22Rv1 (cell line): ENCODE measurements at regions not wholly inside any gene's neighbourhood (a gene's known extent, or its start where the extent isn't known, plus 50 kb on each side); places are given as distances from the start of the nearest gene placed in this dataset.

Experiments used
- ZFX ChIP-seq: fragments of 450-650 bp; IDR thresholded peaks from 2 replicates; pipeline ENCODE4 v1.6.1; 2017; ENCODE audit warnings: antibody characterized with exemption, borderline replicate concordance
- TF ChIP-seq, protein P1 (sequence below): fragments of 450-650 bp; IDR thresholded peaks from 2 replicates; pipeline ENCODE4 v1.5.1; 2017; ENCODE audit warnings: mild to moderate bottlenecking

DNA sequence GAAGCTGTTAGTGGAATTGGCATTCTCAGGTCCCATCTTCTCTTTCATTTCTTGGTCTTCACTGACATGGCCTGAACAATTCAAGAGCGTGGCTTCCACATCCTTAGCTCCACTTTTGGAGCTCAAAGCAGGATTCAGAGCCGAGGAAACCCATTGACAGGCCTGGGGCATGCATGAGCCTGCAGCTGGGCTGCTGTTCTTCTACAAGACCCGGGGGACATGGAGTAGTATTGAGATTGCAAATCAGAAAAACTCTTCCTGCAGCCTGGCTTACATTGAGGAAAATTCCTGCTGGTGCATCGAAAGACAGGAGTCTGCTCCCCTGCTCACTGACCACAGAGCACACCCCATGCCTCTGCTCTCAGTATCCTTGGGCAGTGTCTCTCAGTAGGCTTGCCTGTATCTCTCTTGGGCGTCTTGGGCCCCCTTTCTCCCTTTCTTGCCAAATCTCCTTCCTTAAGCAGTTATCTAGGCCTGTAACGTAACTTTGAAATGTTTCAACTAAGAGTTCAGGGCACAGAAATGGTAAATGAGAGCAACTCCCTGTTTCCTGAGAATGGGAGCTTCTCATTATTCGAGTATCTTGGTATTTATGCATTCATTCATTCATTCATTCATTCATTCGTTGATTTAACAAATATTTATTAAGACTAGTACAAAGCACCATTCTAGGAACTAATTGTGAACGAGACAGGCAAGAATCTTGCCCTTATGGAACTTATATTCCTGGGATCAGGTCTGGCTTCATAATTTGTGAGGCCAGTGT is 603.6 kb upstream of the CLINT1 start:
- TF ChIP-seq, protein P1, sequence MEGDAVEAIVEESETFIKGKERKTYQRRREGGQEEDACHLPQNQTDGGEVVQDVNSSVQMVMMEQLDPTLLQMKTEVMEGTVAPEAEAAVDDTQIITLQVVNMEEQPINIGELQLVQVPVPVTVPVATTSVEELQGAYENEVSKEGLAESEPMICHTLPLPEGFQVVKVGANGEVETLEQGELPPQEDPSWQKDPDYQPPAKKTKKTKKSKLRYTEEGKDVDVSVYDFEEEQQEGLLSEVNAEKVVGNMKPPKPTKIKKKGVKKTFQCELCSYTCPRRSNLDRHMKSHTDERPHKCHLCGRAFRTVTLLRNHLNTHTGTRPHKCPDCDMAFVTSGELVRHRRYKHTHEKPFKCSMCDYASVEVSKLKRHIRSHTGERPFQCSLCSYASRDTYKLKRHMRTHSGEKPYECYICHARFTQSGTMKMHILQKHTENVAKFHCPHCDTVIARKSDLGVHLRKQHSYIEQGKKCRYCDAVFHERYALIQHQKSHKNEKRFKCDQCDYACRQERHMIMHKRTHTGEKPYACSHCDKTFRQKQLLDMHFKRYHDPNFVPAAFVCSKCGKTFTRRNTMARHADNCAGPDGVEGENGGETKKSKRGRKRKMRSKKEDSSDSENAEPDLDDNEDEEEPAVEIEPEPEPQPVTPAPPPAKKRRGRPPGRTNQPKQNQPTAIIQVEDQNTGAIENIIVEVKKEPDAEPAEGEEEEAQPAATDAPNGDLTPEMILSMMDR = no peak
- no peak for TF ChIP-seq ZFX
